ENCODE measurements at regions not wholly inside any gene's neighbourhood (a gene's known extent, or its start where the extent isn't known, plus 50 kb on each side); places are given as distances from the start of the nearest gene placed in this dataset.
A peak's percentile ranks its signal among the peaks of the same experiment; 100 is the strongest.

GRCh38 chr4:184536881-184537248, 62.5 kb upstream of the IRF2 start:
- TF ChIP-seq CTCF (IDR thresholded peaks at IDR 0.05): no peak
- TF ChIP-seq EP300 (IDR thresholded peaks at IDR 0.05): no peak
- no peak for TF ChIP-seq POLR2A (IDR thresholded peaks at IDR 0.05)
- Histone ChIP-seq H3K27ac (peak overlapping the region; percentile 95 to 98 (median 96)), H3K36me3 (no peaks in the 10 kb centered on the region), H3K27me3 (no peaks in the 10 kb centered on the region), H3K9me3 (no peaks in the 10 kb centered on the region), H3K4me1 (peaks cover 0 to 40% (median 25%) of the 10 kb centered on the region in 4 donors), H3K4me3 (peak overlapping the region; percentile 65 to 85 (median 70))
- 9 to 17% methylated on average over 5 of the region's 5 CpGs for WGBS, 2 donors
- DNase-seq (ENCODE audit: low spot score in 2 of 2): peak in 1 of 2 donors; percentile 12

DNA sequence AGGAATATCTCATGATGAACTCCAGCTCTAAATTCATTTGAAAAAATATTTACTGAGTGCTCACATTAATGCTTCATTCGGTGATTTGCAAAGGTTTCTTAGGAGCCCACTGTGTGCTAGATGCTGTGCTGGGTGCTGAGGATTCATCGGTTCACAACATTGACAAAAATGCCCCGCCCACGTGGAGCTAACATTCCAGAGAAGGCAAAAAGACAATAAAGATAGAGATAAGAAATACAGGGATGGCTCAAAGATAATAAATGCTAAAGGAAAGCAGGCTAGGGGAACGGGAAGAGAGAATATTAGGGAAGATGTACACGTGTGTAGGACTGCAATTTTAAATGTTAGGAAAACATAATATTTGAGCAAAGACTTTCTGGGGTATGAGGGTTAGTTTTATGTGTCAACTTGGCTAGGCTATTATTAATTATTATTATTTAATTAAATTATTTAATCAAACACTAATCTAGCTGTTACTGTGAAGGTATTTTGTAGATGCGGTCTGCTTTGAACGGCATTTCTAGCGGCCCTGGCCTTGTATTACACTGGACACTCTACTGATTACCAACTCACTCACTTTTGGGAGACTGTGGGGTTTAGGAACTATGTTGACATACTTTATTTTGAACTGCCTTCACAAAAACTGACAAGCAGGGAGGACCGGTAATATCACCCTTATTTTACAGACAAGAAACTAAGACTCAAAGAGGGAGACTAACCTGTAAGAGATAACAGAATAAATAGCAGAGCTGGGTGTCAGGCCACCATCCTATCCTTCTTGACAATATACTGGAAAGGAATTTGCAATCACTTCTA, 61.9 kb upstream of the IRF2 start:
- peak overlapping the region; percentile 65 to 85 (median 70) for H3K4me3 ChIP-seq
- peaks cover 0 to 40% (median 25%) of the 10 kb centered on the region in 4 donors for H3K4me1 ChIP-seq
- no peaks in the 10 kb centered on the region for H3K27me3 ChIP-seq
- DNase-seq (ENCODE audit: low spot score in 2 of 2): no peak
- peak overlapping the region; percentile 95 to 98 (median 96) for H3K27ac ChIP-seq
- 54 to 62% methylated on average over 10 of the region's 10 CpGs for WGBS, 2 donors
- H3K9me3 ChIP-seq: no peaks in the 10 kb centered on the region
- TF ChIP-seq CTCF (IDR thresholded peaks at IDR 0.05) (no peak), EP300 (IDR thresholded peaks at IDR 0.05) (no peak), POLR2A (IDR thresholded peaks at IDR 0.05) (no peak)
- no peaks in the 10 kb centered on the region for H3K36me3 ChIP-seq

GRCh38 chr4:184534511-184535391, 60.4 kb upstream of the IRF2 start:
- TF ChIP-seq EP300 (IDR thresholded peaks at IDR 0.05) (no peak), POLR2A (IDR thresholded peaks at IDR 0.05) (no peak)
- H3K4me1 ChIP-seq: peaks cover 0 to 40% (median 25%) of the 10 kb centered on the region in 4 donors
- peak overlapping the region; percentile 46 to 98 (median 96) for H3K27ac ChIP-seq
- peaks cover 0 to under 1% (median 0%) of the 10 kb centered on the region in 4 donors for H3K9me3 ChIP-seq
- WGBS, 2 donors: 53 to 57% methylated on average over 5 of the region's 5 CpGs
- DNase-seq (ENCODE audit: low spot score in 2 of 2): no peak
- no peaks in the 10 kb centered on the region for H3K36me3 ChIP-seq
- H3K27me3 ChIP-seq: no peaks in the 10 kb centered on the region
- no peak overlapping the region for H3K4me3 ChIP-seq

DNA sequence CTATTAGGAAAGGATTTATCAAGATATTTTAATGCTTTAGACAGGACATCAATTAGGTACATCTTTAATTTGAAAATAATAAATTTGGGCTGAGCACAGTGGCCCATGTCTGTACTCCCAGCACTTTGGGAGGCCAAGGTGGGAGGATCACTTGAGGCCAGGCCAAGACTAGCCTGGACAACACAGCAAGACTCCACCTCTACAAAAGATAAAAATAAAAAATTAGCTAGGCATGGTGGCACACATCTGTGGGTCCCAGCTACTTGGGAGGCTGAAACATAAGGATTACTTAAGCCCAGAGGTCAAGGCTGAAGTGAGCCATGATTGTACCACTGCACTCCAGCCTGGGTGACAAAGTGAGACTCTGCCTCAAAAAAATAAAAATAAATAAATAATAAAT, 59.6 kb upstream of the IRF2 start:
- no peaks in the 10 kb centered on the region for H3K36me3 ChIP-seq
- H3K27me3 ChIP-seq: no peaks in the 10 kb centered on the region
- no peak for TF ChIP-seq EP300 (IDR thresholded peaks at IDR 0.05)
- TF ChIP-seq CTCF (IDR thresholded peaks at IDR 0.05): no peak
- TF ChIP-seq POLR2A (IDR thresholded peaks at IDR 0.05): no peak
- H3K4me1 ChIP-seq: peaks cover 0 to 40% (median 25%) of the 10 kb centered on the region in 4 donors
- H3K27ac ChIP-seq: peak overlapping the region; percentile 39 to 98 (median 96)
- no peak for DNase-seq (ENCODE audit: low spot score in 2 of 2)
- H3K4me3 ChIP-seq: no peak overlapping the region
- peaks cover 0 to 5% (median 0%) of the 10 kb centered on the region in 4 donors for H3K9me3 ChIP-seq

- no peaks in the 10 kb centered on the region for H3K27me3 ChIP-seq
- H3K4me1 ChIP-seq: peaks cover 0 to 28% (median 17%) of the 10 kb centered on the region in 4 donors
- H3K36me3 ChIP-seq: no peaks in the 10 kb centered on the region
- TF ChIP-seq POLR2A (IDR thresholded peaks at IDR 0.05) (no peak), EP300 (IDR thresholded peaks at IDR 0.05) (no peak), CTCF (IDR thresholded peaks at IDR 0.05) (no peak)
- no peak for DNase-seq (ENCODE audit: low spot score in 2 of 2)
- H3K4me3 ChIP-seq: no peak overlapping the region
- 82 to 92% methylated on average over 2 of the region's 2 CpGs for WGBS, 2 donors
- no peak overlapping the region for H3K27ac ChIP-seq
- H3K9me3 ChIP-seq: peaks cover 0 to 5% (median 0%) of the 10 kb centered on the region in 4 donors
These were observed 56.7 kb upstream of the IRF2 start for GRCh38 chr4:184531008-184531407.
